ENCODE measurements at regions not wholly inside any gene's neighbourhood (a gene's known extent, or its start where the extent isn't known, plus 50 kb on each side); places are given as distances from the start of the nearest gene placed in this dataset.

GRCh38 chr2:164178835-164179465 is 442.3 kb downstream of the GRB14 start:
- H3K4me3 ChIP-seq (ENCODE audit: low read depth, low read length): no peak overlapping the region
- no peak for DNase-seq (ENCODE audit: low read depth)
- TF ChIP-seq CTCF (IDR thresholded peaks at IDR 0.05; ENCODE audit: insufficient read depth, low read depth, low read length): no peak

- no peak overlapping the region for H3K4me3 ChIP-seq (ENCODE audit: low read depth, low read length)
- no peak for DNase-seq (ENCODE audit: low read depth)
- TF ChIP-seq CTCF (IDR thresholded peaks at IDR 0.05; ENCODE audit: insufficient read depth, low read depth, low read length): no peak
Measured at GRCh38 chr2:164164602-164165001, 428.8 kb upstream of the FIGN start.

- no peak for DNase-seq (ENCODE audit: low read depth)
- no peak for TF ChIP-seq CTCF (IDR thresholded peaks at IDR 0.05; ENCODE audit: insufficient read depth, low read depth, low read length)
- H3K4me3 ChIP-seq (ENCODE audit: low read depth, low read length): no peak overlapping the region
Measured at GRCh38 chr2:164155558-164155957, 419.8 kb upstream of the FIGN start.

- peak; percentile 42 for DNase-seq (ENCODE audit: low read depth)
- no peak for TF ChIP-seq CTCF (IDR thresholded peaks at IDR 0.05; ENCODE audit: insufficient read depth, low read depth, low read length)
- no peak overlapping the region for H3K4me3 ChIP-seq (ENCODE audit: low read depth, low read length)
Measured at GRCh38 chr2:164151522-164151921, 415.7 kb upstream of the FIGN start.

GRCh38 chr2:164150604-164151003 is 414.8 kb upstream of the FIGN start:
- H3K4me3 ChIP-seq (ENCODE audit: low read depth, low read length): no peak overlapping the region
- peak; percentile 40 for DNase-seq (ENCODE audit: low read depth)
- no peak for TF ChIP-seq CTCF (IDR thresholded peaks at IDR 0.05; ENCODE audit: insufficient read depth, low read depth, low read length)

- TF ChIP-seq CTCF (IDR thresholded peaks at IDR 0.05; ENCODE audit: insufficient read depth, low read depth, low read length): no peak
- no peak for DNase-seq (ENCODE audit: low read depth)
Measured at GRCh38 chr2:164146441-164146840, 410.6 kb upstream of the FIGN start.

More at GRCh38 chr2:164146441-164146840, 410.6 kb upstream of the FIGN start:
- no peak overlapping the region for H3K4me3 ChIP-seq (ENCODE audit: low read depth, low read length)
